ENCODE measurements at regions not wholly inside any gene's neighbourhood (a gene's known extent, or its start where the extent isn't known, plus 50 kb on each side); places are given as distances from the start of the nearest gene placed in this dataset.

- H3K9me3 ChIP-seq (ENCODE audit: control insufficient read depth, low read length, poor library complexity, severe bottlenecking) = no peaks in the 10 kb centered on the region
- peaks cover 9% of the 10 kb centered on the region for H3K4me1 Mint-ChIP-seq
- H3K27ac Mint-ChIP-seq = peak overlapping the region; percentile 79
- ATAC-seq = no peak
- H3K27me3 Mint-ChIP-seq = peaks cover 10% of the 10 kb centered on the region
- no peak overlapping the region for H3K4me3 Mint-ChIP-seq
- no peak for DNase-seq
- H3K36me3 Mint-ChIP-seq (ENCODE audit: low read depth) = peaks cover 3% of the 10 kb centered on the region
These were observed 155.3 kb upstream of the ALKAL2 start for GRCh38 chr2:443216-443615.

DNA sequence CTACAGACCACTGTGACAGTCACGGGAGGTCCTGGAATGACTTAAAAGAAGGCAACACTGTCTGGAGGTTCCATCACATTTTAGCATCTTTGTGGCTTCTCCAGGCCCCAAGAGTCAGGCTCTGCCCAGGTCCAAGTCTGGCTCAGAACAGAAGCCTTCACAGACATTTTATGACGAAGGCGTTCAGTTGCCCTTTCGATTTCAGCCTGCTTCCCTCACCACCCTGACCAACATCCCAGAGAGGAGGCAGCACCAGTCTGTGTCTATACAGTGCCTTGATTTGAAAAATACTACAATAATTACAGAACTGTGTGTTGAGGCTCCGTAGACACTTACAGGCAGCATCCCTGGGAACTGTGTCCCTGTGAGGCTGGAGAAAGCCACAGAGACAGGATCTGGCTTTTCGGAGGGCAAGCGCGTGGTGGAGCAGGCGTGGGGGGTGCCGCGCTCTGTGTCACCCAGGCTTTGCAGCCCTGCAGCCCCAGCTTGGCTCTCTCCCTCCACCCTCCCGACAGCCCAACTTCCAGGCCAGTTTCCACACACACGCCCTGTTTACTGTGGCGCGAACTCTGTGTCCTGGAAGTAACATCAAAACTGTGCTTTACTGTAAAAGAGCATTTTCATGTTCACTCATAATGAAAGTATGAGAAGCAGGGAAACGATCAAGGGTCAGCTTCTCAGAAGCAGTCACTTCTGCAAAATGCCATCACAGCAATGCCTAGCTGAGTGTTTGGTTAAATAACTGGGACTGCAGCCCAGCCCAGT is 153.5 kb upstream of the ALKAL2 start:
- H3K9me3 ChIP-seq (ENCODE audit: control insufficient read depth, low read length, poor library complexity, severe bottlenecking) = no peaks in the 10 kb centered on the region
- H3K4me3 Mint-ChIP-seq = no peak overlapping the region
- peaks cover 16% of the 10 kb centered on the region for H3K4me1 Mint-ChIP-seq
- H3K36me3 Mint-ChIP-seq (ENCODE audit: low read depth) = peaks cover 3% of the 10 kb centered on the region
- H3K27ac Mint-ChIP-seq = peak overlapping the region; percentile 84
- ATAC-seq (no peak), DNase-seq (no peak)
- H3K27me3 Mint-ChIP-seq = peaks cover 10% of the 10 kb centered on the region

- ATAC-seq = no peak
- H3K36me3 Mint-ChIP-seq (ENCODE audit: low read depth) = peaks cover 3% of the 10 kb centered on the region
- H3K4me1 Mint-ChIP-seq = peaks cover 16% of the 10 kb centered on the region
- peaks cover 10% of the 10 kb centered on the region for H3K27me3 Mint-ChIP-seq
- H3K27ac Mint-ChIP-seq = peak overlapping the region; percentile 84
- no peak for DNase-seq
- H3K4me3 Mint-ChIP-seq = no peak overlapping the region
- no peaks in the 10 kb centered on the region for H3K9me3 ChIP-seq (ENCODE audit: control insufficient read depth, low read length, poor library complexity, severe bottlenecking)
These were observed 152.5 kb upstream of the ALKAL2 start for GRCh38 chr2:440403-440740.

GRCh38 chr2:439556-440402 is 151.9 kb upstream of the ALKAL2 start:
- Mint-ChIP-seq H3K4me3 (no peak overlapping the region), H3K27me3 (peaks cover 10% of the 10 kb centered on the region), H3K36me3 (ENCODE audit: low read depth) (peaks cover 3% of the 10 kb centered on the region), H3K27ac (peak overlapping the region; percentile 84), H3K4me1 (peaks cover 18% of the 10 kb centered on the region)
- no peak for ATAC-seq
- H3K9me3 ChIP-seq (ENCODE audit: control insufficient read depth, low read length, poor library complexity, severe bottlenecking) = no peaks in the 10 kb centered on the region
- no peak for DNase-seq

DNA sequence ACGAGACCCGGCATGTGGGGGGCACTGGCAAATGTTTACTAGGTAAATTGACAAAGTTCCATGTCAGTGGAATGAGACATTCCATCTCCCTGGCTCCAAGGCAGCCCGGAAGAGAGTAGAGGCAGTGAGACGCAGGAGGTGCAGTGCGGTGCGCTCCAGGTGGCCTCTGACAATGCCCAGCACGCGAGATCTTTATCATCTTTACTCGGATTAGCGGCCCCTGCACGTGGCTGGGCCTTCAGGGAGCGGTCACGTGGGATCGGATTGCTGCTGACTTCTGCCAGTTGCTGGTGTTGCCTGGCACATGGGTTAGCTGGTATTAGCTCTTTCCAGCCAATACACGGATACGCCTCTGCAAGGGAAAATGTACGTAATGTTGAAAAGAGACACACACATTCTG is 151.2 kb upstream of the ALKAL2 start:
- H3K27me3 Mint-ChIP-seq = peaks cover 10% of the 10 kb centered on the region
- peaks cover 3% of the 10 kb centered on the region for H3K36me3 Mint-ChIP-seq (ENCODE audit: low read depth)
- no peak overlapping the region for H3K27ac Mint-ChIP-seq
- peak overlapping the region; percentile 43 for H3K4me3 Mint-ChIP-seq
- H3K4me1 Mint-ChIP-seq = peaks cover 18% of the 10 kb centered on the region
- DNase-seq (no peak), ATAC-seq (no peak)
- no peaks in the 10 kb centered on the region for H3K9me3 ChIP-seq (ENCODE audit: control insufficient read depth, low read length, poor library complexity, severe bottlenecking)

DNA sequence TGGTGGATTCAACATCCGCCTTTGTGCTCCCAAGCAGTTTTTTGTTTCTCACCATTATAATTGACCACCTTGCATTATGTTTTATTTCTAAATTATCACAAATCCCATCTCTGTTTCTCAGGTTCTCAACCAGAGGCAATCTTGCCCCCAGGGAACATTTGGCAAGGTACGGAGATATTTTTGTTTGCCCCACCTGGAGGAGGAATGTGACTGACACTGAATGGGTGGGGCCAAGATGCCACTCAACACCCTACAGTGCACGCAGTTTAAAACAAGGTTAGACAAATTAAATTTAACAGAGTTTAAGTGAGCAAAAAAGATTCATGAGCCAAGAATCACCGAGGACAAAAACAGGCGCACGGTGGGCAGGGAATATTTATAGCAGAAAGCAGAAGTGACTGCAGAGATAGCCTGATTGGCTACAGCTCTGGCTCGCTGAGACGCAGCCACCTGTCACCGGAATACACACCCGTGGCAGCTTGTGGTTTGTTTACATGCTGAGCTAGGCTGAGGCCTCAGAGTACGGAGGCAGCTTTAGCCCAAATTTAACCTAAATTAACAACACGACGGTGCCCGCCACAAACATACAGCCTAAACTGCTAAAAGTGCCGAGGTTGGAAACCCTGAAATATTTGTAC is 150.0 kb upstream of the ALKAL2 start:
- H3K4me3 Mint-ChIP-seq = peak overlapping the region; percentile 79
- H3K36me3 Mint-ChIP-seq (ENCODE audit: low read depth) = peaks cover 3% of the 10 kb centered on the region
- no peaks in the 10 kb centered on the region for H3K9me3 ChIP-seq (ENCODE audit: control insufficient read depth, low read length, poor library complexity, severe bottlenecking)
- peaks cover 18% of the 10 kb centered on the region for H3K4me1 Mint-ChIP-seq
- H3K27me3 Mint-ChIP-seq = peaks cover 6% of the 10 kb centered on the region
- DNase-seq = peak; percentile 24 to 62 (median 54)
- ATAC-seq = peak; percentile 100
- peak overlapping the region; percentile 88 for H3K27ac Mint-ChIP-seq

DNA sequence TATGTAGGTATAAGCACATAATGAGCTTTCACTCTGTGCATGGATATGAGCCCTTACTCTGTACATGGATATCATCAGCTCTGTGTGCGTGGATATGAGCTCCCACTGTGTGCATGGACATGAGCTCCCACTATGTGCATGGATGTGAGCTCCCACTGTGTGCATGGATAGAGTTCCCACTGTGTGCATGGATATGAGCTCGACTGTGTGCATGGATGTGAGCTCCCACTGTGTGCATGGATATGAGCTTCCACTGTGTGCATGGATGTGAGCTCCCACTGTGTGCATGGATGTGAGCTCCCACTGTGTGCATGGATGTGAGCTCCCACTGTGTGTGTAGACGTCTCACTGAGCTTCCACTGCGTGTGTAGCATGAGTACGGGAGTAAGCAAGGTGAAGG is 149.3 kb upstream of the ALKAL2 start:
- Mint-ChIP-seq H3K36me3 (ENCODE audit: low read depth) (peaks cover 3% of the 10 kb centered on the region), H3K27me3 (peaks cover 6% of the 10 kb centered on the region), H3K4me1 (peaks cover 18% of the 10 kb centered on the region), H3K4me3 (peak overlapping the region; percentile 79), H3K27ac (peak overlapping the region; percentile 88)
- H3K9me3 ChIP-seq (ENCODE audit: control insufficient read depth, low read length, poor library complexity, severe bottlenecking) = no peaks in the 10 kb centered on the region
- ATAC-seq (no peak), DNase-seq (no peak)

DNA sequence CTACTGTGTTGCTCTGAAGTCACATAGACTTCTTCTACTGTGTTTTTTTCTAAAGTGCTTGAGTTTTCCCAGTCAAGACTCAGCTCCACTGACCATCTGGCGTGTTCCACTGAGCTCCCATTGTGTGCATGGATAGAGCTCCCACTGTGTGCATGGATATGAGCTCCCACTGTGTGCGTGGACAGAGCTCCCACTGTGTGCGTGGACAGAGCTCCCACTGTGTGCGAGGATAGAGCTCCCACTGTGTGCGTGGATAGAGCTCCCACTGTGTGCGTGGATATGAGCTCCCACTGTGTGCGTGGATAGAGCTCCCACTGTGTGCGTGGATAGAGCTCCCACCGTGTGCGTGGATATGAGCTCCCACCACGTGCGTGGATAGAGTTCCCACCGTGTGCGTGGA is 148.3 kb upstream of the ALKAL2 start:
- H3K4me3 Mint-ChIP-seq = no peak overlapping the region
- ATAC-seq (no peak), DNase-seq (no peak)
- no peaks in the 10 kb centered on the region for H3K9me3 ChIP-seq (ENCODE audit: control insufficient read depth, low read length, poor library complexity, severe bottlenecking)
- peaks cover 18% of the 10 kb centered on the region for H3K4me1 Mint-ChIP-seq
- H3K27me3 Mint-ChIP-seq = peaks cover 6% of the 10 kb centered on the region
- H3K27ac Mint-ChIP-seq = no peak overlapping the region
- H3K36me3 Mint-ChIP-seq (ENCODE audit: low read depth) = peaks cover 3% of the 10 kb centered on the region

- no peaks in the 10 kb centered on the region for H3K27me3 Mint-ChIP-seq
- no peaks in the 10 kb centered on the region for H3K9me3 ChIP-seq (ENCODE audit: control insufficient read depth, low read length, poor library complexity, severe bottlenecking)
- ATAC-seq (no peak), DNase-seq (no peak)
- no peak overlapping the region for H3K4me3 Mint-ChIP-seq
- peak overlapping the region; percentile 30 for H3K27ac Mint-ChIP-seq
- peaks cover 23% of the 10 kb centered on the region for H3K4me1 Mint-ChIP-seq
- H3K36me3 Mint-ChIP-seq (ENCODE audit: low read depth) = peaks cover 3% of the 10 kb centered on the region
These were observed 146.7 kb upstream of the ALKAL2 start for GRCh38 chr2:434625-435024.

DNA sequence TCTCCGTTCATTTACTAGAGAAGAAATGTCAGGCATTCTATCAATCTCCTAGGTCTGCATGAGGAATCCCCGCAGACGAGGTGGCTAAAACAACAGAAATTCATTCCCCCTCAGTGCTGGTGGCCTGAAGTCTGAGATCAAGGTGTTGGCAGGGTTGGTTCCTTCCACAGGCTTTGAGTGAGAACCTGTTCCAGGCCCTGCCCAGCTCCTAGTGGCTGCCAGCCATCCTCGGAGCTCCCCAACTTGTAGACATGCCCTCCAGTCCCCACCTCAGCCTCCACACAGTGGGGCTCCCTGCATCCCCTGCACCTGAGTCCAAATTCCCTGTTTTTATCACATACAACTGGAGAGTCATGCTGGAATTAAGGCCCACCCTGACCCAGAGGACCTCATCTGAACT is 145.3 kb upstream of the ALKAL2 start:
- Mint-ChIP-seq H3K4me3 (no peak overlapping the region), H3K27ac (no peak overlapping the region), H3K36me3 (ENCODE audit: low read depth) (no peaks in the 10 kb centered on the region), H3K27me3 (no peaks in the 10 kb centered on the region), H3K4me1 (peaks cover 20% of the 10 kb centered on the region)
- no peaks in the 10 kb centered on the region for H3K9me3 ChIP-seq (ENCODE audit: control insufficient read depth, low read length, poor library complexity, severe bottlenecking)
- ATAC-seq = no peak
- DNase-seq = no peak

GRCh38 chr2:430291-431040 is 142.6 kb upstream of the ALKAL2 start:
- Mint-ChIP-seq H3K36me3 (ENCODE audit: low read depth) (no peaks in the 10 kb centered on the region), H3K27ac (peak overlapping the region; percentile 97), H3K4me1 (peaks cover 15% of the 10 kb centered on the region), H3K4me3 (peak overlapping the region; percentile 87), H3K27me3 (no peaks in the 10 kb centered on the region)
- no peak for DNase-seq
- ATAC-seq = peak; percentile 47
- H3K9me3 ChIP-seq (ENCODE audit: control insufficient read depth, low read length, poor library complexity, severe bottlenecking) = no peaks in the 10 kb centered on the region

DNA sequence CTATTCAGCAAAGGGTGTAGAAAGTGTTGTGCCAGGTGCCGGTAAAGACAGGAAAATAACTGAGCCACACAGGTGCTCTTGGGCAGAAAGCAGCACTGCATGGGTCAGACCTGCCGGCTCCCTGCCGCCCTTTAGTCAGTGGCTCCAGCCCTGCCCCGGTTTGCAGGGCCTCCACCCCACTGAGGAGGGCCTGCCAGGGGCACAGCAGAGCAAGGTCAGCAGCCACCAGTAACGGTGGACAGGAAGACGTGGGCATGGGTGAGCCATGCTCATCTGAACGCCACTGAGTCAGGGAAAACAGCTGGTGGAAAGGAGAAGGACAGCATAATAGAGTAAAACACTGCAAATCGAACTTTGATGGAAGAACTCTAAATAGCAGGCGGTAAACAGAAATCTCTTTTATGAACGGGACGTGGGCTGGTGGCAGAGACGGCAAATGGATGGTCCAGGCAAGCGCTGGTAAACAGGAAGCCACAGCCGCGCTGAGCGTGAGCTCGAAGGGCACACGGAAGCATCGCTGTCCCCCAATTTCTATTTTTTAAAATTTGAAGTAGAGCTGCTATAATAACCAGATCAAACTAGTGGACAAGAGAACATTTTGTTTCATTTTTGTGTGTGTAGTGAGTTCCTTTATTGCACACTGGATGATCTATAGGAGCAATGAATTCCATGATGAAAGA is 141.8 kb upstream of the ALKAL2 start:
- peaks cover 6% of the 10 kb centered on the region for H3K27me3 Mint-ChIP-seq
- DNase-seq (no peak), ATAC-seq (peak; percentile 82)
- H3K4me1 Mint-ChIP-seq = peaks cover 13% of the 10 kb centered on the region
- H3K36me3 Mint-ChIP-seq (ENCODE audit: low read depth) = no peaks in the 10 kb centered on the region
- no peaks in the 10 kb centered on the region for H3K9me3 ChIP-seq (ENCODE audit: control insufficient read depth, low read length, poor library complexity, severe bottlenecking)
- peak overlapping the region; percentile 97 for H3K27ac Mint-ChIP-seq
- peak overlapping the region; percentile 87 for H3K4me3 Mint-ChIP-seq

Measured in T-helper 17 cell (primary cell).